Astrocyte of the cerebellum (primary cell): ENCODE measurements at regions not wholly inside any gene's neighbourhood (a gene's known extent, or its start where the extent isn't known, plus 50 kb on each side); places are given as distances from the start of the nearest gene placed in this dataset.
A peak's percentile ranks its signal among the peaks of the same experiment; 100 is the strongest.

Experiments
- DNase-seq: peaks from one replicate; pipeline ENCODE4 v3.0.0-alpha.2; 2011; ENCODE audit warnings: low read depth
- H3K4me3 ChIP-seq: 2 replicates; pipeline ENCODE4 v1.5.1; 2011; ENCODE audit warnings: mild to moderate bottlenecking, low read depth, low read length, moderate library complexity
- CTCF ChIP-seq: IDR thresholded peaks from 2 replicates; pipeline ENCODE4 v1.5.1; 2012; ENCODE audit warnings: low read length, low read depth, moderate library complexity, mild to moderate bottlenecking; ENCODE audit errors: missing control alignments
- in situ Hi-C: cut with HindIII; loops from 2 replicates; pipeline ENCODE4 v1.10.0; 2017; ENCODE audit warnings: low sequenced_read_pairs

DNA sequence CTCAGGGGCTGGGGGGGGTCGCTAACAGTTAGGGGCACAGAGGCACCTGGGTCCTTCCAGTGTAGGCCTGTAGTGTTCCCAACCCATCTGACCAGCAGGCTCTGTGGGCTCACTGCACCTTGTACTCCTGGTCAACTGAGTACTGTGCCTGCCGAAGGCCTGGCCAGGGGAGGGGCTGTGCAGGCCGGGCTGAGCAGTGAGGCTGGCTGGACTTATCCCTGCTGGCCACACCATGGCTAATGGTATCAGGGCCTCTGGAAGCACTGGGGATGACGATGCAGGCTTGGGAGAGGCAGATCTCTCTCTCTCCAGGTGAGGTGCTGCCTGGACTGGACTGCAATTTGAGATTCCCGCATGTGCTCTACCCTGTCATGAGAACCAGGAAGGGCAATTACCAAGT is 58.9 kb upstream of the SDK2 start:
- TF ChIP-seq CTCF = no peak
- DNase-seq = no peak
- in situ Hi-C loops = no loop called here
- H3K4me3 ChIP-seq = no peak overlapping the region

DNA sequence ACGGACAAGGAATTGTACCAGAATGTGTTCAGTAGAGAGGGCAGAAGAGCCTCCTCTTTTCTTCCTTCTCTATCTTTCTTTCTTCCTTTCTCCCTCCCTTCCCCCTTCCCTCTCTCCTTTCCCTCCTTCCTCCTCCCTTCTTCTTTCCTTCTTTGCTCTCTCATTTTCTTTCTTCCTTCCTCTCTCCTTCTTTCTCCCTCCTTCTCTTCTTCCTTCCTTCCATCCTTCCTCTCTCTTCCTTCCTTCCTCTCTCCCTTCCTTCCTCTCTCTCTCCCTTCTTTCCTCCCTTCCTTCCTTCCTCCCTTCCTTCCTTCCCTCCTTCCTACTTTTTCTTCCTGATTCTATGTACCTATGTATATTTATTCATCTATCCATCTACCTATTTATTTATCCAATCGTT is 59.7 kb upstream of the SDK2 start:
- H3K4me3 ChIP-seq = no peak overlapping the region
- no peak for DNase-seq
- no peak for TF ChIP-seq CTCF
- in situ Hi-C loops = no loop called here

GRCh38 chr17:73705594-73705993 is 61.3 kb upstream of the SDK2 start:
- no peak for DNase-seq
- in situ Hi-C loops = no loop called here
- no peak overlapping the region for H3K4me3 ChIP-seq
- TF ChIP-seq CTCF = no peak

- TF ChIP-seq CTCF = no peak
- no peak overlapping the region for H3K4me3 ChIP-seq
- in situ Hi-C loops = no loop called here
- DNase-seq = no peak
Observed at GRCh38 chr17:73706428-73706827, 62.2 kb upstream of the SDK2 start.

GRCh38 chr17:73706858-73707257 is 62.6 kb upstream of the SDK2 start:
- no peak overlapping the region for H3K4me3 ChIP-seq
- no peak for TF ChIP-seq CTCF
- no peak for DNase-seq
- in situ Hi-C loops = no loop called here

- in situ Hi-C loops = no loop called here
- no peak for TF ChIP-seq CTCF
Observed at GRCh38 chr17:73707358-73707757, 63.1 kb upstream of the SDK2 start.

DNA sequence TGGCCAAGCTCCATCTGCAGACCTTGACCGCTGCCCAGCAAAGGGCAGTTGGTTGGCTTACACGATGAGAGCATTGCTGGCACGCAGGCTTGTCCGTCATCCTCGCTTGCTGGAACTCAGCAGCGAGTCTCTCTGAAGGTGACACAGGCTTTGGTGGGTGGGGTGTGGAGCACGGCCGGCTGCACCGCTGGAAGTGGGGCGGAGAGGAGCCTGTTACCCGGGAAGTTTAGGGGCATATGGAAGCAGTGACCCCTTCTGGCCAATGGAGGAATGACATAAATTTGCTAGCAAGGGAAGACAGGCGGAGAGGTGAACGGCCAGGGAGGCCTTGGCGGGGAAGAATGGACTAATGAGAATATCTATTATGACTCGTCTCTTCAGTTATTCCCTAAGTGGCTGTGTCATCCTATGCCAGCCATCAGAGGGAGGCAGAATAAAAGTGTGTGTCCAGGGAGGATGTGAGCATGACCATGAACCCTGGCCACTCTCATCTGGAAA is 65.9 kb upstream of the SDK2 start:
- peak; percentile 13 for DNase-seq
- peak; percentile 81 for TF ChIP-seq CTCF
- no peak overlapping the region for H3K4me3 ChIP-seq
- in situ Hi-C loops = loop anchor here (10.0 kb wide), 1 partner anchor 255 kb away; no protein-coding TSS in a partner anchor

More at GRCh38 chr17:73707358-73707757, 63.1 kb upstream of the SDK2 start:
- DNase-seq = no peak
- no peak overlapping the region for H3K4me3 ChIP-seq
